Caco-2 (cell line): ENCODE measurements at regions not wholly inside any gene's neighbourhood (a gene's known extent, or its start where the extent isn't known, plus 50 kb on each side); places are given as distances from the start of the nearest gene placed in this dataset.

ENCODE experiments used
- BruUV-seq: library from RNA; stranded (reverse); fragments of 400-500 nt; replicated peaks from 2 replicates; lab custom pipeline; 2021; lab: Mats Ljungman, UMichigan
- CTCF ChIA-PET: fragments of 300-600 bp; sonication (Branson Sonifier 250); formaldehyde crosslinking; loops from one replicate; lab custom pipeline; 2022; ENCODE audit warnings: antibody characterized with exemption; lab: Charles Lee
- POLR2A ChIA-PET: fragments of 300-600 bp; sonication (Branson Sonifier 250); formaldehyde crosslinking; loops from one replicate; lab custom pipeline; 2022; ENCODE audit warnings: antibody characterized with exemption; lab: Charles Lee
- DNase-seq, 2 experiments: peaks; one replicate each; pipeline versions ENCODE4 v3.0.0 to v3.0.0-alpha.2; 2020 to 2022
- H3K27me3 ChIP-seq: replicated peaks from 2 replicates; pipeline ENCODE4 v1.6.0; 2011; ENCODE audit warnings: low read length; ENCODE audit not compliant: control insufficient read depth, insufficient read depth
- H3K36me3 ChIP-seq: 2 replicates; pipeline ENCODE4 v1.5.1; 2011; ENCODE audit warnings: low read length; ENCODE audit not compliant: control insufficient read depth, insufficient read depth
- H3K4me1 ChIP-seq: fragments of 250-450 bp; sonication (Bioruptor Pico); 2 replicates; pipeline ENCODE4 v1.5.1; 2020; ENCODE audit warnings: mild to moderate bottlenecking
- H3K4me3 ChIP-seq: 2 replicates; pipeline ENCODE4 v1.5.1; 2011; ENCODE audit warnings: low read depth, mild to moderate bottlenecking, control low read depth, low read length
- H3K9me3 ChIP-seq: fragments of 250-450 bp; sonication (Bioruptor Pico); 2 replicates; pipeline ENCODE4 v1.5.1; 2020; ENCODE audit warnings: mild to moderate bottlenecking, moderate library complexity
- H3K27ac Mint-ChIP-seq: one replicate; pipeline ENCODE4 v1.8.0; 2022; ENCODE audit warnings: mixed read lengths; ENCODE audit not compliant: unreplicated experiment
- H3K27me3 Mint-ChIP-seq: one replicate; pipeline ENCODE4 v1.8.0; 2022; ENCODE audit warnings: mixed read lengths; ENCODE audit not compliant: insufficient read depth, unreplicated experiment
- H3K36me3 Mint-ChIP-seq: one replicate; pipeline ENCODE4 v1.8.0; 2022; ENCODE audit warnings: mild to moderate bottlenecking, mixed read lengths; ENCODE audit not compliant: insufficient read depth, unreplicated experiment
- H3K4me1 Mint-ChIP-seq: one replicate; pipeline ENCODE4 v1.8.0; 2022; ENCODE audit warnings: low read depth, mixed read lengths; ENCODE audit not compliant: unreplicated experiment
- H3K4me3 Mint-ChIP-seq: one replicate; pipeline ENCODE4 v1.8.0; 2022; ENCODE audit warnings: mild to moderate bottlenecking, moderate library complexity, mixed read lengths; ENCODE audit not compliant: unreplicated experiment
- H3K9me3 Mint-ChIP-seq: one replicate; pipeline ENCODE4 v1.8.0; 2022; ENCODE audit warnings: mixed read lengths; ENCODE audit not compliant: unreplicated experiment
- intact Hi-C: fragments of 100-400 bp; cut with micrococcal nuclease; formaldehyde crosslinking; loops from one replicate; pipeline ENCODE4 v1.10.0; 2022; ENCODE audit not compliant: unreplicated experiment
- TF ChIP-seq, protein P1 (sequence below), 2 experiments: fragments of 200-600 bp in 1 of 2; IDR thresholded peaks; 1 replicate in 1 of 2; 2 replicates in 1 of 2; pipeline versions ENCODE4 v1.5.1 to v1.8.0; 2011 to 2022; ENCODE audit warnings: antibody characterized with exemption in 1 of 2, control low read depth in 1 of 2, inconsistent platforms in 1 of 2, low read depth in 1 of 2, low read length in 1 of 2, mild to moderate bottlenecking in 1 of 2, moderate library complexity in 1 of 2; ENCODE audit not compliant: insufficient read depth in 1 of 2, severe bottlenecking in 1 of 2, unreplicated experiment in 1 of 2

DNA sequence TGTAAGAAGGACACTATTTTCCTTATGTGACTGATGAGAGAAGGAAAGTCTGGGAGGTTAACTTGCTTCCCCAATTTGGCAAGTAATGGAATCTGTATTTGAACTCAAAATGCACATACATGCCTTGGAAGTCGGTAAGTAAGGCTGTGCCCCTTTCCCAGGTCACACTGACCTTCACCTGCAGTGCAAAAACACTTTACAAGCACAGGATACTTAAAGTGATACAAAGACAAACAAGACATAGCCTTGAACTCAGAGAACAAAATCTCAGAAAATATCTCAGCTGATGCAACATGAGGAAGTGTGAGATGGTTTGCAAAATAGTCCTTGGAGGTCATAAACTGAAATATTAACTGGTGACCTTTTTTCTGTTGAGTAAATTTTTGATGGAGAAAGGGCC lies 251.1 kb downstream of the RAB38 start:
- TF ChIP-seq, protein P1, sequence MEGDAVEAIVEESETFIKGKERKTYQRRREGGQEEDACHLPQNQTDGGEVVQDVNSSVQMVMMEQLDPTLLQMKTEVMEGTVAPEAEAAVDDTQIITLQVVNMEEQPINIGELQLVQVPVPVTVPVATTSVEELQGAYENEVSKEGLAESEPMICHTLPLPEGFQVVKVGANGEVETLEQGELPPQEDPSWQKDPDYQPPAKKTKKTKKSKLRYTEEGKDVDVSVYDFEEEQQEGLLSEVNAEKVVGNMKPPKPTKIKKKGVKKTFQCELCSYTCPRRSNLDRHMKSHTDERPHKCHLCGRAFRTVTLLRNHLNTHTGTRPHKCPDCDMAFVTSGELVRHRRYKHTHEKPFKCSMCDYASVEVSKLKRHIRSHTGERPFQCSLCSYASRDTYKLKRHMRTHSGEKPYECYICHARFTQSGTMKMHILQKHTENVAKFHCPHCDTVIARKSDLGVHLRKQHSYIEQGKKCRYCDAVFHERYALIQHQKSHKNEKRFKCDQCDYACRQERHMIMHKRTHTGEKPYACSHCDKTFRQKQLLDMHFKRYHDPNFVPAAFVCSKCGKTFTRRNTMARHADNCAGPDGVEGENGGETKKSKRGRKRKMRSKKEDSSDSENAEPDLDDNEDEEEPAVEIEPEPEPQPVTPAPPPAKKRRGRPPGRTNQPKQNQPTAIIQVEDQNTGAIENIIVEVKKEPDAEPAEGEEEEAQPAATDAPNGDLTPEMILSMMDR (IDR thresholded peaks at IDR 0.05; ENCODE audit: insufficient read depth in 1 of 2, low read depth in 1 of 2, low read length in 1 of 2, severe bottlenecking in 1 of 2, unreplicated experiment in 1 of 2), result no peak
- CTCF ChIA-PET, result no interaction called here
- no TSS peak for BruUV-seq

GRCh38 chr11:87917111-87917510 lies 258.1 kb downstream of the RAB38 start:
- Mint-ChIP-seq H3K27ac (no peak overlapping the region), H3K27me3 (no peaks in the 10 kb centered on the region), H3K9me3 (no peaks in the 10 kb centered on the region), H3K4me1 (no peaks in the 10 kb centered on the region), H3K36me3 (no peaks in the 10 kb centered on the region), H3K4me3 (no peak overlapping the region)
- no peak for DNase-seq
- no peaks in the 10 kb centered on the region for H3K9me3 ChIP-seq
- TF ChIP-seq, protein P1 (IDR thresholded peaks at IDR 0.05; ENCODE audit: insufficient read depth in 1 of 2, low read depth in 1 of 2, low read length in 1 of 2, severe bottlenecking in 1 of 2, unreplicated experiment in 1 of 2), result no peak
- BruUV-seq, result no TSS peak
- H3K4me1 ChIP-seq, result no peaks in the 10 kb centered on the region
- intact Hi-C loops, result no loop called here
- no peaks in the 10 kb centered on the region for H3K27me3 ChIP-seq
- POLR2A ChIA-PET, result no interaction called here
- CTCF ChIA-PET, result no interaction called here
- H3K4me3 ChIP-seq, result no peak overlapping the region
- no peaks in the 10 kb centered on the region for H3K36me3 ChIP-seq

More for the DNA sequence above, 251.1 kb downstream of the RAB38 start:
- H3K27me3 Mint-ChIP-seq, result peaks cover 4% of the 10 kb centered on the region
- no peaks in the 10 kb centered on the region for H3K27me3 ChIP-seq
- no peak for DNase-seq
- no peaks in the 10 kb centered on the region for H3K36me3 Mint-ChIP-seq
- H3K4me1 ChIP-seq, result no peaks in the 10 kb centered on the region
- no peaks in the 10 kb centered on the region for H3K4me1 Mint-ChIP-seq
- no peak overlapping the region for H3K27ac Mint-ChIP-seq
- no peaks in the 10 kb centered on the region for H3K9me3 Mint-ChIP-seq
- no peaks in the 10 kb centered on the region for H3K9me3 ChIP-seq
- no peaks in the 10 kb centered on the region for H3K36me3 ChIP-seq
- intact Hi-C loops, result no loop called here
- no peak overlapping the region for H3K4me3 ChIP-seq
- no peak overlapping the region for H3K4me3 Mint-ChIP-seq
- POLR2A ChIA-PET, result no interaction called here

DNA sequence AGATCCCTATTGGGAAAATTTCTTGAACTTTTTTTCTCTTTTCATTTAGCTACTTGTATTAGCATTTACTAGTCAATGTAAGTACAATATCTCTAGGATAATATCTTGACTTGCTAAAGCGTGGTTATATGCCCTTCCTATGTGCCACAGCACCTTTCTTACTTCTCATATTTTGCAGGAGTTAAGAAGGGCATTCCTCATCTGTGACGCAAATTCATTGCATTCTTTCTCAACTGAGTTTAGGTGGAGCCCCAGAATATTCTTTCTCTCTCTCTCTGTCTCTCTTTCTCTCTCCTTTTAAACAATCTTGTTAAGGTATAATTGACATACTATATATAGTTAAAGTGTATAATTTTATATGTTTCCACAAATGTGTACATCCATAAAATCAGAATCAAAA lies 266.1 kb downstream of the RAB38 start:
- Mint-ChIP-seq H3K27me3 (no peaks in the 10 kb centered on the region), H3K4me3 (no peak overlapping the region), H3K27ac (no peak overlapping the region), H3K36me3 (no peaks in the 10 kb centered on the region), H3K9me3 (no peaks in the 10 kb centered on the region), H3K4me1 (no peaks in the 10 kb centered on the region)
- ChIA-PET POLR2A (no interaction called here), CTCF (no interaction called here)
- Histone ChIP-seq H3K36me3 (no peaks in the 10 kb centered on the region), H3K4me3 (no peak overlapping the region), H3K27me3 (no peaks in the 10 kb centered on the region; the same call in 1 of the 2 replicates), H3K4me1 (no peaks in the 10 kb centered on the region), H3K9me3 (no peaks in the 10 kb centered on the region)
- BruUV-seq, result no TSS peak
- TF ChIP-seq, protein P1 (IDR thresholded peaks at IDR 0.05; ENCODE audit: insufficient read depth in 1 of 2, low read depth in 1 of 2, low read length in 1 of 2, severe bottlenecking in 1 of 2, unreplicated experiment in 1 of 2), result no peak
- no peak for DNase-seq
- intact Hi-C loops, result no loop called here
